ENCODE measurements at regions not wholly inside any gene's neighbourhood (a gene's known extent, or its start where the extent isn't known, plus 50 kb on each side); places are given as distances from the start of the nearest gene placed in this dataset.
"Not testable (repeated sequence)": the region's sequence is repeated elsewhere in the genome, so short reads cannot be mapped to it uniquely, and the experiment has no call there.

DNA sequence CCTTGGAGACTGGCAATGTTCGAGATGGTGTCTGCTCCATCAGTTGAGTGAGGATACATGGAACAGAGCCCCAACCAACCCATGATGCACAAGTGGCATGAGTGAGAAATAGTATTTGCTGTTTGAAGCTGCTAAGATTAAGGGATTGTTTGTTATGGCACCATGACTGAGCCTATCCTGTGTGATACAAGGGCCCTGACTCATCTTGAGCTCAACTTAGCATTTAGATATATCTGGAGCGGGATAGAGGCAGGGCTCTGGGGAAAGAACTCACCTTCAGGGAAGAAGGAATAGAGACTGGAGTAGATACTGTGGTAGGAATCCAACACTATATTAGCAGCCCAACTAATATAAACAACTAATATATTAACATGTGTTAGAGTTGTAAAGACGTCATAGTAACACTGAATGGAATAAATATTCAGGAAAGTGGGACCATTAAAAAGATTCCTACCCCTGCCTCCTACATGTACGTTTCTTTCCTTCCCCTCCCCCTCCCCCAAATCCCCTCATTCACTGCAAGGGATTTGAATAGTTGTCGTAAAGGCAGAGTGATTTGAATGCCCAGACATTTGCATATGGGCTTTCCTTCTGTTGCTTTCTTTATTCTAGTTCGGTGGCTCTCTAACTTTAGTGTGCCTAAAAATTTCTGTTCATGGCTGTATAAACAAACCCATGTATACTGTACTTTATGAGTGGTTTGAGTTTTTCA is 106.6 kb upstream of the POU3F1 start:
- no peak for ATAC-seq
- Histone ChIP-seq H3K4me1 (no peaks in the 10 kb centered on the region), H3K27me3 (peaks cover 18% of the 10 kb centered on the region), H3K27ac (no peak overlapping the region), H3K9me3 (peaks cover 0 to 28% (median 0%) of the 10 kb centered on the region in 3 donors), H3K4me3 (no peak overlapping the region), H3K36me3 (no peaks in the 10 kb centered on the region)
- TF ChIP-seq POLR2AphosphoS5 (IDR thresholded peaks at IDR 0.05) = no peak
- TF ChIP-seq POLR2A (IDR thresholded peaks at IDR 0.05) = no peak
- TF ChIP-seq EP300 (IDR thresholded peaks at IDR 0.05) = no peak
- 47 to 48% methylated on average over 5 to 6 of the region's 6 CpGs for WGBS, 2 donors (ENCODE audit: low coverage in 1 of 2)

DNA sequence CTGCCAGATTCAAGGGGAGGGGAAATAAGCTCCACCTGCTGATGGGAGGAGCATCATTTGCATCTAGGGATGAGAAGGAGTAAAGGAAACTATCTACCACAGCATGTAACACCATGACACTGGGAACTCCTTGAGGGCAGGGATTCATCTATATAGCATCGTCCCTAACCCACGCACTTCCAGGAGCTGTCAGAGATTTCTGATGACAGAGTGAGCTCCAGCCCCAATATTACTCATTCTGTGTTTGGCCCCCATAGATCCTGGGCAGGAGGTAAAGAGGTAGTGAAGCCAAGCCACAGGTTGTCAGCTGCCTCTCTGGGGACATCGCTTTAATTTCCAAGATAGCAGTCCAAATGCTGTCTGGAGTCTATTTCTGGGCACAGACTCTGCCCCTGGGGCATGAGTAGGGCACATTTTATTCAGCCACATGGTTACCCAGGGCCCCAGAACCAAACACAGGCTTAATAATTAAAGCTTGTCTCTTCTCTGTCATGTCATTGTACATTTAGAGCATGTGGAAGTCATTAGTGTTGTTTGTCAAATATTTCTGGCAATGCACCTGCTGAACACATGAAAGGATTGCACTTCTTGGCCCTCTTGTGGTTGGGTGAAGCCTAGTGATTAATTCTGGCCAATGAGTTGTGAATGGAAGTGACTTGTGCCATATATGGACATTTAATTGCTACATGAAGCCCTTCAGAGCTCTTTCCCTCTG is 105.9 kb upstream of the POU3F1 start:
- Histone ChIP-seq H3K4me1 (no peaks in the 10 kb centered on the region), H3K27ac (no peak overlapping the region), H3K27me3 (peaks cover 18% of the 10 kb centered on the region), H3K36me3 (no peaks in the 10 kb centered on the region), H3K4me3 (no peak overlapping the region), H3K9me3 (peaks cover 0 to 28% (median 0%) of the 10 kb centered on the region in 3 donors)
- WGBS, 2 donors (ENCODE audit: low coverage in 1 of 2) = 67 to 93% methylated on average over 2 to 3 of the region's 3 CpGs
- ATAC-seq = no peak
- TF ChIP-seq POLR2A (IDR thresholded peaks at IDR 0.05) (no peak), POLR2AphosphoS5 (IDR thresholded peaks at IDR 0.05) (no peak), EP300 (IDR thresholded peaks at IDR 0.05) (no peak)
- TF ChIP-seq, protein P1, sequence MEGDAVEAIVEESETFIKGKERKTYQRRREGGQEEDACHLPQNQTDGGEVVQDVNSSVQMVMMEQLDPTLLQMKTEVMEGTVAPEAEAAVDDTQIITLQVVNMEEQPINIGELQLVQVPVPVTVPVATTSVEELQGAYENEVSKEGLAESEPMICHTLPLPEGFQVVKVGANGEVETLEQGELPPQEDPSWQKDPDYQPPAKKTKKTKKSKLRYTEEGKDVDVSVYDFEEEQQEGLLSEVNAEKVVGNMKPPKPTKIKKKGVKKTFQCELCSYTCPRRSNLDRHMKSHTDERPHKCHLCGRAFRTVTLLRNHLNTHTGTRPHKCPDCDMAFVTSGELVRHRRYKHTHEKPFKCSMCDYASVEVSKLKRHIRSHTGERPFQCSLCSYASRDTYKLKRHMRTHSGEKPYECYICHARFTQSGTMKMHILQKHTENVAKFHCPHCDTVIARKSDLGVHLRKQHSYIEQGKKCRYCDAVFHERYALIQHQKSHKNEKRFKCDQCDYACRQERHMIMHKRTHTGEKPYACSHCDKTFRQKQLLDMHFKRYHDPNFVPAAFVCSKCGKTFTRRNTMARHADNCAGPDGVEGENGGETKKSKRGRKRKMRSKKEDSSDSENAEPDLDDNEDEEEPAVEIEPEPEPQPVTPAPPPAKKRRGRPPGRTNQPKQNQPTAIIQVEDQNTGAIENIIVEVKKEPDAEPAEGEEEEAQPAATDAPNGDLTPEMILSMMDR (IDR thresholded peaks at IDR 0.05) = no peak

DNA sequence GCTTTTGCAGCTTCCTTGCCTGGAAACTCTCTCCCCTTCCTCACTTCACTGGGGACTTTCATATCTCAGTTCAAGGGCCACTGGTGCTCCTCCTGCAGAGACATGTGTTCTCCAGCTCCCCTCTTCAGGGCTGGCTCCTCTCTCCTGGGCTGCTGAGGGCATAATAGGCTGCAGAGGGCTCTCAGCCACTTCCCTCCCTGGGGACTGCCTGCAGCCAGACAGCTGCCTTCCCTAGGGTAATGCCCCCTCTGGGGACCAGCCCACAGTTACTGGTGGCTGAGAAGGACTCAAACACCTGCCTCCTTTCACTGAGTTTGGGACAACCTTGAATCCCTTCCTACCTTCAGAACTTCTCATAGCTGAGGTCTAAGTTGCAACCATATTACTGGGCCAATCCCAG is 104.8 kb upstream of the POU3F1 start:
- ATAC-seq = no peak
- TF ChIP-seq POLR2AphosphoS5 (IDR thresholded peaks at IDR 0.05) (no peak), POLR2A (IDR thresholded peaks at IDR 0.05) (no peak), EP300 (IDR thresholded peaks at IDR 0.05) (no peak)
- TF ChIP-seq, protein P1 (IDR thresholded peaks at IDR 0.05) = no peak
- H3K4me3 ChIP-seq = no peak overlapping the region

DNA sequence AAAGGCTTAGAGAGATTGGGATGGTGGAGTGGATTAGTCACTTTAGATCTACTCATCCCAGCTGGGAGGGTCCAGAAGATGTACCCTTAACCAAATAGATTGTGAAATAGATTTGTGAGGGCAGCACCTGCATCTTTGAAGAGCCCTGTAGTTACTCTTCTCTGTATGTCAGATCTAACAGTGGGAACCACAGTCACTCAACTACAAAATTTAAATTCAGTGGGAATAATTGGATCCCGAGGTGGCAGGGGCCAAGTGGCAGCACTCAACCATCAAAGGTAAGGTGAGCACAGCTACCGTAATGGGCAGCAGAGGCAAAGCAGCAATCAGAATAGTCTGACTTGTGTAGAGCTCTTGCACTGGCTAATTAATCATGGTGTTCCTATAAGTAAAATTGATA is 99.5 kb upstream of the POU3F1 start:
- H3K4me1 ChIP-seq, ATAC-seq, H3K36me3 ChIP-seq, H3K4me3 ChIP-seq, H3K27ac ChIP-seq: not testable (repeated sequence)
- Histone ChIP-seq H3K9me3 (peaks cover 0 to 26% (median 0%) of the 10 kb centered on the region in 3 donors), H3K27me3 (peaks cover 59% of the 10 kb centered on the region)
- 100% methylated on average over 1 of the region's 2 CpGs for WGBS, 2 donors (ENCODE audit: low coverage in 1 of 2)

More for the DNA sequence above, 104.8 kb upstream of the POU3F1 start:
- Histone ChIP-seq H3K9me3 (peaks cover 0 to 37% (median 0%) of the 10 kb centered on the region in 3 donors), H3K27ac (no peak overlapping the region), H3K36me3 (no peaks in the 10 kb centered on the region), H3K27me3 (peaks cover 24% of the 10 kb centered on the region), H3K4me1 (no peaks in the 10 kb centered on the region)

DNA sequence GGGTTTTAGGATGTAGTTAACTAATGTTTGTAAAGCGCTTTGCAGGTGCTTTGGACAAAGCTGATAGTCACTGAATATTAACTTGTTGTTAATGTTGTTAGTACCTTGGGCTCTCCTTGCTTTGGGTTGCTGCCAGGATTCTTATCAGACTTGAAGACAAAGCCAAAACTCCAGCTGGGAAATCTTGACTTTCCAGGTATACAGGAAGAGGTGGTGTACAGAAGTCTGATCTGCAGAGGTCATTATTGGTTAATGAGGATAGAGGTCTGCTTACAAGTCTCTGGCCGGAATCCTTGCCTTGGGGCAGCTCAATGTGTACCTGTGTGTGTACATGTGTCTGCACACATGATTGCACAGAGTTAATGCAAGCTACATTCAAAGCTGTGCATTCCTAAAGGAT is 96.0 kb upstream of the POU3F1 start:
- TF ChIP-seq EP300 (IDR thresholded peaks at IDR 0.05) (no peak), POLR2AphosphoS5 (IDR thresholded peaks at IDR 0.05) (no peak), POLR2A (IDR thresholded peaks at IDR 0.05) (no peak)
- TF ChIP-seq, protein P1 (IDR thresholded peaks at IDR 0.05) = no peak
- peaks cover 0 to 26% (median 0%) of the 10 kb centered on the region in 3 donors for H3K9me3 ChIP-seq
- H3K4me1 ChIP-seq = peaks cover 0 to 30% (median 11%) of the 10 kb centered on the region in 3 donors
- no peak overlapping the region for H3K27ac ChIP-seq
- 33 to 74% methylated on average over 1 to 2 of the region's 2 CpGs for WGBS, 2 donors (ENCODE audit: low coverage in 1 of 2)
- no peaks in the 10 kb centered on the region for H3K36me3 ChIP-seq
- H3K27me3 ChIP-seq = peaks cover 82% of the 10 kb centered on the region
- no peak overlapping the region for H3K4me3 ChIP-seq
- no peak for ATAC-seq

DNA sequence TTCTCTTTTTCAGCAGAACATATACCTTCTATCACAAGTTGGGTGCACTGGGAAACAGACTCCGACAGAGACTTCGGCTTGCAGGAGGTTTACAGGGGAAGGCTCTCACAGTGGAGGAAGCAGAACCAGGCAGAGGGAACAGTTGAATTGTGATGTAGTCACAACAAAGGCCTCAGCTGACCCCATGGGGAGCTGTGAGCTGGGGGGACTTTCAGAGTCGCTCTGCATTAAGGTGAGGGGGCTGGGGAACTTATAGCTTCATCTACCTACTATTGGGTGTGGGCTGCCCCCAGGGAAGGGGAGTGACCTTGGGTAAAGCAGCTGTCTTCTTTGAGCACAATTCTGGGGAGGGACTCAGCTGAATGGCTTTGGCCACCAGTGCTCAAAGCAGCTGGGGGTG is 94.9 kb upstream of the POU3F1 start:
- WGBS, 2 donors (ENCODE audit: low coverage in 1 of 2) = 40% methylated on average over 1 of the region's 3 CpGs; no CpG with 5 or more reads in 1 of the 2 donors
- peaks cover 0 to 33% (median 11%) of the 10 kb centered on the region in 3 donors for H3K4me1 ChIP-seq
- TF ChIP-seq, protein P1 (IDR thresholded peaks at IDR 0.05) = no peak
- TF ChIP-seq EP300 (IDR thresholded peaks at IDR 0.05) = no peak
- TF ChIP-seq POLR2AphosphoS5 (IDR thresholded peaks at IDR 0.05) = no peak
- no peak for TF ChIP-seq POLR2A (IDR thresholded peaks at IDR 0.05)
- H3K27me3 ChIP-seq = peaks cover 89% of the 10 kb centered on the region
- no peaks in the 10 kb centered on the region for H3K36me3 ChIP-seq
- ATAC-seq = no peak
- H3K4me3 ChIP-seq = no peak overlapping the region
- H3K9me3 ChIP-seq = peaks cover 0 to 17% (median 0%) of the 10 kb centered on the region in 3 donors
- H3K27ac ChIP-seq = no peak overlapping the region
